Natural killer cell treated with Interleukin-12 subunit alpha and Interleukin-12 subunit beta and Interleukin-15 and Interleukin-18, amount 100 ng/mL, for 72 hours (primary cell): ENCODE measurements at regions not wholly inside any gene's neighbourhood (a gene's known extent, or its start where the extent isn't known, plus 50 kb on each side); places are given as distances from the start of the nearest gene placed in this dataset.

Experiments
- ATAC-seq, 2 donors: fragments of 150-1000 bp; cut with Tn5 transposase in 1 of 2; sonication (Bioruptor Pico), chemical (Tn5 transposase) in 1 of 2; 2 replicates each; pipeline ENCODE4 v1.10.0; 2021
- DNase-seq: peaks from one replicate; pipeline ENCODE4 v3.0.0; 2022; ENCODE audit warnings: low spot score
- H3K27ac Mint-ChIP-seq, 2 donors: 1 replicate in 1 of 2; 2 replicates in 1 of 2; pipeline ENCODE4 v1.8.0; 2022; ENCODE audit warnings: mixed read lengths in 2 of 2, mild to moderate bottlenecking in 1 of 2, moderate library complexity in 1 of 2
- H3K27me3 Mint-ChIP-seq, 2 donors: 1 replicate in 1 of 2; 2 replicates in 1 of 2; pipeline ENCODE4 v1.8.0; 2022; ENCODE audit warnings: mixed read lengths in 2 of 2
- H3K36me3 Mint-ChIP-seq: one replicate; pipeline ENCODE4 v1.8.0; 2022; ENCODE audit warnings: mixed read lengths
- H3K4me1 Mint-ChIP-seq, 2 donors: 1 replicate in 1 of 2; 2 replicates in 1 of 2; pipeline ENCODE4 v1.8.0; 2022; ENCODE audit warnings: low read depth in 2 of 2, mixed read lengths in 2 of 2, mild to moderate bottlenecking in 1 of 2
- H3K4me3 Mint-ChIP-seq: one replicate; pipeline ENCODE4 v1.8.0; 2022; ENCODE audit warnings: mixed read lengths
- H3K9me3 Mint-ChIP-seq: 2 replicates; pipeline ENCODE4 v1.8.0; 2022; ENCODE audit warnings: mixed read lengths

DNA sequence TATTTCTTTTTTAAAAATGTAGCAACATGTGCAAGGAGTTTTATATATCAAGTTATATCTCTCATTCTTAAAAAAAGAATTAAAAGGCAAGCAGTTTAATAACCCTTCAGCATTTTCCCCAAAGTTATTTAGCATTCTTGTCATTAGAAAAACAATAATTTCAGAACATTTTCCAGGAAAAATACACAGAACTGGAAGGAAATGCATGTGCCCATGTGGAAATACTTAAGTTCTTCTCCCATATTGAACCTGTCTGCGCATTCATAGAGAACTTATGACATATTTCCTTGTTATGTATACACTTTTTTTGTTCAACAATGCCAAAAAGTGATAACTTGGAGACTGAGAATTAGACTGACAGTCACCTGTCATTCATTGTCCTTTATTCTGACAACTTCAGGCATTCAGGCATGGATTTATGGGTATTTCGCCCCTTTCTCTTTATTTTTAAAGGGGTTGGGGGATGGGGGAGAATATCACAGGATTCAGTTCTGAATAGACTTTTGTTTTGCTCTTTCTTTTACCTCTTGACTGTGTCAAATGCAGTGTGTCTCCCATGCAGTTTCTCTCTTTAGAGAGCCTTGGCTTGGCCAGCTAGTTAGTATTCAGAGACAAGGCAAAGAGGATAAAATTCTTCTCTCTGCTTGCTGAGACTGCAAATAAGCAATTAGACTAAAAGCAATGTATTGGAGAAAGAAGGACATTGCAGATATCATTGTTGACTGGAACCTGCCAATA lies 701.0 kb downstream of the NR2F1-AS1 start:
- H3K36me3 Mint-ChIP-seq: peaks cover 10% of the 10 kb centered on the region
- no peak overlapping the region for H3K4me3 Mint-ChIP-seq
- no peaks in the 10 kb centered on the region for H3K27me3 Mint-ChIP-seq
- DNase-seq: no peak
- ATAC-seq: no peak
- no peaks in the 10 kb centered on the region for H3K4me1 Mint-ChIP-seq
- peaks cover 12% of the 10 kb centered on the region for H3K9me3 Mint-ChIP-seq
- no peak overlapping the region for H3K27ac Mint-ChIP-seq

DNA sequence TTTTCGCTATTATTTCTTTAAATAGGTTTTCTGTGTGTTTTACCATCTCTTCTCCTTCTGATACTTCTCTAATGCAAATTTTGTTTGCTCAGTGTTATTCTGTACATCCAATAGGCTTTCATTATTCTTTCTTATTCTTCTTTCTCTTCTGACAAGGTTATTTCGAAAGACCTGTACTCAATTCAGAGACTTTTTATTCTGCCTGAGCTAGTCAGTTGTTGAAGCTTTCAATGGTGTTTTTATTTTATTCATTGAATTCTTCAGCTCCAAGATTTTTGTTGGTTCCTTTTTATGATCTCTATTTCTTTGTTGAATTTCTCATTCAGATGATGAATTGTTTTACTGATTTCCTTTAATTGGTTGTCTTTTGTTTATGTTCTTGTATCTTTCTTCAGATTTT lies 706.2 kb downstream of the NR2F1-AS1 start:
- Mint-ChIP-seq H3K27ac (no peak overlapping the region), H3K9me3 (peaks cover 21% of the 10 kb centered on the region), H3K27me3 (no peaks in the 10 kb centered on the region), H3K4me3 (no peak overlapping the region), H3K4me1 (no peaks in the 10 kb centered on the region), H3K36me3 (peaks cover 14% of the 10 kb centered on the region)
- DNase-seq (no peak), ATAC-seq (no peak)

DNA sequence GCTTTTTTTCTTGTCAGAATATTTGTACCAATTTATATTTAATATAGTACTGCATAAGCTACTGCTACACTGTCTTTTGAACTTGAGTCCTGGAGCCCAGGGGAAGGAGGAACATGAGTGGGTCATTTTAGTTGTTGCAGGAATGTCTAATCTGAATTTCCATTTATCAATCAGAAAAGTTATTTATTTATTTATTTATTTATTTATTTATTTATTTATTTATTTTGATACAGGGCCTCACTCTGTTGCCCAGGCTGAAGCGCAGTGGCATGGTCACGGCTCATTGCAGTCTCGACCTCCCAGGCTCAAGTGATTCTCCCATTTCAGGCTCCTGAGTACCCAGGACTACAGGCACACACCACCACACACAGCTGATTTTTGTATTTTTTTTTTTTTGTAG lies 712.6 kb downstream of the NR2F1-AS1 start:
- DNase-seq (no peak), ATAC-seq (no peak)
- H3K27me3 Mint-ChIP-seq: no peaks in the 10 kb centered on the region
- peaks cover 5% of the 10 kb centered on the region for H3K9me3 Mint-ChIP-seq
- H3K36me3 Mint-ChIP-seq: no peaks in the 10 kb centered on the region
- H3K4me3 Mint-ChIP-seq: no peak overlapping the region
- no peaks in the 10 kb centered on the region for H3K4me1 Mint-ChIP-seq
- no peak overlapping the region for H3K27ac Mint-ChIP-seq

DNA sequence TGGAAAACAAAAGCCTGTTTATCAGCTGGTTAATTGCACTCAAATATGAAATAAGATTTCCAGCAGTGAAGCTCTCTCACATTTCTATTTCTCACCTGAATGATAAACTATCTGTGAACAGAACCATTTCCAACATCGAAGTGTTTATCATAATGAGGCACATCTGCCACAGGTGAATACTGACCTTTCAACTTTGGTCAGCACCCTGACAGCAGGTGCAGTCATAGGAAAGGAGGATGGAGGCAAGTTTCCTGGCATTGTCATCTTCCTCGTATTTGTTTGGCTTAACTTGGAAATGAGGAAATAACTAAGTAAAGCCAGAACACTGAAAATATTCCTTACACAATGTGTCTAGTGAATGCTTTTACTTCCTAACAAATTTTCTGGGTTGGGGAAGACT lies 716.4 kb downstream of the NR2F1-AS1 start:
- no peak for DNase-seq
- H3K4me1 Mint-ChIP-seq: no peaks in the 10 kb centered on the region
- no peak for ATAC-seq
- no peak overlapping the region for H3K4me3 Mint-ChIP-seq
- H3K27me3 Mint-ChIP-seq: no peaks in the 10 kb centered on the region
- H3K27ac Mint-ChIP-seq: no peak overlapping the region
- H3K36me3 Mint-ChIP-seq: no peaks in the 10 kb centered on the region
- peaks cover under 1% of the 10 kb centered on the region for H3K9me3 Mint-ChIP-seq

DNA sequence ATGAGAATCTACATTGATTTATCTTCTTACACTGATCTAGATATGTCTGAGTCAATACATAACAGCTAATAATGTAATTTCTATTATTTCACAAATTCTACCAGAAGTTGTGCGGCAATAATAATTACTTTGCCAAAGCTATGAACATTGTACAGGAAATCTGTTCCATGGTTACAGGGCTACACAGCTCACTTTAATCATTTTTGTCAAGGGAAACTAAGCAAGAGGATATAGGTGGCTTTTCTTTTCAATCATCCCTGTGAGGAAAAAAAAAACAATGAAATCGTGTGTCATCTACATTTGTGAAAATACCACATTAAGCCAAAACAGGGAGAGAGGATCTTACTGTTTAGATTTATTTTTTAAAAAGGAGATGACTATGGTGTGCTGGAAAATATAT lies 717.4 kb downstream of the NR2F1-AS1 start:
- no peak for ATAC-seq
- Mint-ChIP-seq H3K36me3 (no peaks in the 10 kb centered on the region), H3K4me1 (no peaks in the 10 kb centered on the region), H3K27ac (no peak overlapping the region), H3K27me3 (no peaks in the 10 kb centered on the region), H3K9me3 (peaks cover 5% of the 10 kb centered on the region), H3K4me3 (no peak overlapping the region)
- DNase-seq: no peak

DNA sequence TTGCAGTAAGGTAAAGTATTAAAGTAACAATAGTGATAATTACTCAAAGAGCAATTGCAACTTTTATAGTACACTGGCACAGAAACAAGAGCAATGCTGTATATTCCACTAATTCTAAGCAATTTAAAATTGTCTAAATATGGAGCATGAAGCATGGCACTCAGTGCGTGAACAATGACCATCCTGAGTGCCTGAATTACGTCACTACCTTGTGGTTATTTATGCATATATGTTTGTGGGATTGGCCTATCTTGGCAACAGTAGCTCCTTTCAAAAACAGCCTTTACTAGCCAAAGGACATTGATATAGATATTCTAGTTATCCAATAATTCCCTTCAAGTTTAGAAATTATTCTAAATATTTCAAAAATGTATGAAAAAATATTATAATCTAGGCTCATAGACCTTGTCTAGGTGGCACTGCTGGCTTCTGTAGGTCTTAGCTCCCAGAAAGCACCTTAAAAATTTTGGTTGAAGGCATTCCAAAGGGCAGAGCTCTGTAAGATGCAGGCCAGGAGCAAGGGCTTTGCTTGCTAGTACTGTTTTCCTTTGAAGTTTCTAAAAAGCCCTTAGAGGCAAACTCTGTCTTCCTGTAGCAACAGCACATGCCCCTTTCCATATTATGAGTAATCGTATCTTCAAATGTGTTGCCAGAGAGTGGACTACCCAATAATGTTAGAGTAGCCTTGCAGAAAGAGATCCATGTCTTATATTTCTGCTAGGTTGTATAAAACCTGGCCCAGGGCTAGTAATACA lies 719.3 kb downstream of the NR2F1-AS1 start:
- H3K27ac Mint-ChIP-seq: no peak overlapping the region
- no peaks in the 10 kb centered on the region for H3K27me3 Mint-ChIP-seq
- no peak for ATAC-seq
- H3K4me1 Mint-ChIP-seq: no peaks in the 10 kb centered on the region
- no peak overlapping the region for H3K4me3 Mint-ChIP-seq
- DNase-seq: no peak
- no peaks in the 10 kb centered on the region for H3K36me3 Mint-ChIP-seq
- peaks cover 11% of the 10 kb centered on the region for H3K9me3 Mint-ChIP-seq

DNA sequence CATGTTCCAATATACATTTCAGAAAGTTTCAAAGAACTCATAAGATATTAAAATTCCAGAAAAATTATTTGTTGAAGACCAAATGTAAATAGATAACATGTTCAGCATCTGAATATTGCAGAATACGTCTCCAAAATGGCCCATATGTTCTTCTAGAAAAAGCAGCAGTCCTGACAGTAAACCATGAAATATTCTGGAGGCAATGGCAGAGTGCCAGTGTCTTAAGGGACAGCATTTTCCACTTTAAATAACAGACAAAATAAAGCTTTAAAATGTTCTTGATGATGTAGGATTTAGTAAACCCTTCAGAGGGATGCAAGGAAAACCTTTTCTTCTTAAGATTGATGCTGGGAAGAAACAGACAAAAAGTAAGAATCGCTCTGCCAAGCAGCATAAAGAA lies 721.0 kb downstream of the NR2F1-AS1 start:
- Mint-ChIP-seq H3K27me3 (no peaks in the 10 kb centered on the region), H3K4me3 (no peak overlapping the region), H3K9me3 (peaks cover 11% of the 10 kb centered on the region), H3K36me3 (no peaks in the 10 kb centered on the region), H3K27ac (no peak overlapping the region), H3K4me1 (no peaks in the 10 kb centered on the region)
- ATAC-seq (no peak), DNase-seq (no peak)

DNA sequence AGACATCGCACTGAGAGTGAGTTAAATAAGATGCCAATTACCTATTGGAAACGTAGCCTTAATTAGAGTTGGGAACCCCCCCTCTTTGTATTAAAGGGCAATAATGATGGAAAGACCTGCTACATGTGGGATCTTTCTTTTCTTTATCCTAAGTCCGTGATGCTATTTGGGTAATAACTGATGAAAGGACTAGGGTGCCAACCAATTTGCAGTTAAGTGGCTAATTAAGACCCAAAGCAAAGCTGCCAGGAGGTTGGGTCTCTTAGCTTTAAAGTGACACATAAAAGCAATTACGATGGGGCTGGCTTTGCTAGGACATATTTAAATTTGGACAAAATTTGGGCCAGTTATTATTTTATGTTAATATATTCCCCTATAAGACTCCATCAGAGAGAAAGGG lies 728.8 kb downstream of the NR2F1-AS1 start:
- no peak for ATAC-seq
- Mint-ChIP-seq H3K9me3 (peaks cover 9% of the 10 kb centered on the region), H3K4me1 (no peaks in the 10 kb centered on the region), H3K4me3 (no peak overlapping the region), H3K27ac (no peak overlapping the region), H3K27me3 (no peaks in the 10 kb centered on the region), H3K36me3 (no peaks in the 10 kb centered on the region)
- DNase-seq: no peak

DNA sequence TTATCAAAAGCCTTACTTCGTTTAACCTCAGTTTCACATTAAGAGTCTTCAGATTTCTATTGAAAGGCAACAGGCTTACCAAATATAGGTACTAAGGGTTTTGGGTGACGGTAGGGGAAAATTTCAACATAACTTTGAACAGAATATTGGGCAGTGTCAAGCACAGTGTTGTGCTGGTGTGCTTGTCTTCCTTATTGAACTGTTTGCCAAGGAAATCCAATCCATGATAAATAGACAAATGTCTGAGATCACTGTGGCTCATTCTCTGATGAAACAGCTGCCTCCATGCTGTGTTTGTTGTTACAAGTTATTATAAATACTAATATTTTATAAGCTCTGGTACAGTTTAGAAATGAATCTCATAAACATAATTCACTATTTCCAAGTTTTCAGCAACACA lies 730.1 kb downstream of the NR2F1-AS1 start:
- Mint-ChIP-seq H3K36me3 (no peaks in the 10 kb centered on the region), H3K4me1 (no peaks in the 10 kb centered on the region), H3K9me3 (peaks cover 13% of the 10 kb centered on the region), H3K4me3 (no peak overlapping the region), H3K27me3 (no peaks in the 10 kb centered on the region), H3K27ac (no peak overlapping the region)
- DNase-seq: no peak
- ATAC-seq: no peak

DNA sequence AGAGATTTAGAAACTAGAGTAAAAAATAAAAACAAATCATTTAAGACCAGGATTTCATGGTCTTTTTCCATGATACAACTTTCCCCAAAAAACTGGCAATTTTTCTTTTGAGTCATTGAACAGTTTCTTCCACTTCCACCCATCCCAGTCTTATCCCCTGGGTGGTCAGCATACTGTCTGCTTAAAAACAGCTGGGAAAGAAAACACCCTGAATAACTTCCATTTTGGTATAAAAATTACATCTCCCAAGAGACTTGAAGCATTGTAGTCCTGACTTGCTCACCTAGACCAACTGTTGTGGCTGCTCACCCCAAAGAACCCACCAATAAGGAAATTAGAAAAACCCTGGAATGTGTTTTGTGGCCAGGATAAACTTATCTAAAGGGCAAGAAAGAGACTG lies 731.3 kb downstream of the NR2F1-AS1 start:
- Mint-ChIP-seq H3K4me3 (no peak overlapping the region), H3K4me1 (no peaks in the 10 kb centered on the region), H3K36me3 (no peaks in the 10 kb centered on the region), H3K27ac (no peak overlapping the region), H3K27me3 (no peaks in the 10 kb centered on the region), H3K9me3 (peaks cover 13% of the 10 kb centered on the region)
- ATAC-seq: no peak
- no peak for DNase-seq

DNA sequence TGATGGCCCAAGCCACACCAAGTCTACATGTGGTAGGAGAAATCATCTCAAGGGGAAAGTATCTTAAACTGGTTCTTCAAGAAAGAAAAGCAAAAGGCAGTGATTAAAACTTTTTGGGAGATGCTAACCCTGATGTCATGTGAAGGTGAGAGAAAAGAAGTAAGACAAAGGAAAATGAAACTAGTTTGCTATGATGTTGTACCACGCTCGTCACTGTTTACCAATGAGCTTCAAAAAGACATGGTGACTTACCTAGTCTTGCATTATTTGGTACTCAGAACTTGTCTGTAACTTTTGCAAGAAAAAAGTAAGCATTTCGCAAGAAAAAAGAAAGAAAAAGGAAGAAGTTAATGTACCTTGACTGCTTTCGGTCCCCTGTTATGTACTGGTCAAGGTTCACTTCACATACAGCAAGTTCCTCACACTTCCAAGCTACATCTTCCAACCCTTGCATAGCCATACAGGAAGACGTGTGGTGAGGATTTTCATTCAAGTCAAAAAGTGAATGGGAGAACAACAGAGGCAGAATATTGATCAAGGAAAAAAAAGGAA lies 739.3 kb downstream of the NR2F1-AS1 start:
- Mint-ChIP-seq H3K4me1 (no peaks in the 10 kb centered on the region), H3K4me3 (no peak overlapping the region), H3K27ac (no peak overlapping the region), H3K27me3 (no peaks in the 10 kb centered on the region), H3K9me3 (peaks cover 10% of the 10 kb centered on the region), H3K36me3 (peaks cover 8% of the 10 kb centered on the region)
- DNase-seq: no peak
- ATAC-seq: no peak

DNA sequence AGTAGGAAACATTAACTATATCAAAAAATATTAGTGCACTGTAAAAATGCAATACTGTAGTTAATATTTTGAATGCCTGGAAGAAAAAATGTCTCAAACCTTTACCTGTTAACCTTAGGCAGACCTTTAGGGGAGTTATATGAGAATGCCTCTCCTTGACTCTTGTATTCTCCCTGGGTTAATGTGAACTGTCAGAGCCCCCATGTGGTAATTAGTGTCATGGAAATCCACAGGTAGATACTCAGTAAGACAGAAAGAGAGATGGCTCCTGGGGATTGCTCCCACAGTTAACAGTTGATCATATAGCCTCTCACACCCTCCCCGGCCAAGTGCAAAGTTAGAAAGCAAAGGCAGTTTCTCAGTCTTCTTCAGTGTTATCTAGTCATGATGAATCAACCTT lies 742.8 kb downstream of the NR2F1-AS1 start:
- Mint-ChIP-seq H3K27me3 (no peaks in the 10 kb centered on the region), H3K36me3 (peaks cover 8% of the 10 kb centered on the region), H3K4me1 (no peaks in the 10 kb centered on the region), H3K27ac (no peak overlapping the region), H3K9me3 (peaks cover 15% of the 10 kb centered on the region), H3K4me3 (no peak overlapping the region)
- DNase-seq (no peak), ATAC-seq (no peak)

DNA sequence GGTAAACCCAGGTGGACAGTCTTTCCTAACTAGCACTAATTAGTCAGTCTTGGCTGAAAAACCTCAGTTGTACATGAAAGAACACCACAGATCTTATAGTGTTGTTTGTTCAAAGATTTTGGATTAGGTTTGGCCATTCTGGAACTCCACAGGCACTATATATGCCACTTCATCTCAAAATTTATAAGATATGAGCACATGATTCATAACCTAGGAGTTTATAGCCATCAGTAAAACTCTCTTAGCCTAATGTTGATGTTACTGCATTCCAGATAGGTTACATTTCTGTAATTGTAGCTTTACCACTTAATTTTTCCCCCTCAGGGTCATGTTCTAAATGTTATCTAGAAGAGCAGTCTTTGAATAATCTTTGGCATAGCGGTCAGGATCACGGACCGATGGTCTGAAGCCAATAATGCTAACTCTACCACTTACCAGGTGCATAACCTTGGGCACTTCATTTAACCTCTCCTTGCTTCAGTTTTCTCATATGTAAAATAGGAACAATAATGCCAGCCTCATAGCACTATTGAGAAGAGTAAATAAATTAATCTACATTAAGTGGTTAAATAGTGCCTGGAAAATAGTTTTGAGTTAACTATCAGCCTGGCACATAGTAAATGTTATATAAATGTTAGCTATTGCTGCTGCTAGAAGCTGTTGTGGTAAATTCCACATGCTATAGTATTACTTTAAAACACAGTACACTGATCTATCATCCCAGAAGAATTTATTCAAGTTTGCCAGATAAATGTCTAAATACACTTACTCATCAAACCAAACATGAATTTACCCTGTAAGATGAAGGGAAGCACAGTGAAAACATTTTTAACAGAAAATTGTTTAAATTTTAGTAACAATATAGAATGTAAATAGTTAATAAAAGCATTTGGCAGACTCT lies 743.9 kb downstream of the NR2F1-AS1 start:
- no peaks in the 10 kb centered on the region for H3K4me1 Mint-ChIP-seq

DNA sequence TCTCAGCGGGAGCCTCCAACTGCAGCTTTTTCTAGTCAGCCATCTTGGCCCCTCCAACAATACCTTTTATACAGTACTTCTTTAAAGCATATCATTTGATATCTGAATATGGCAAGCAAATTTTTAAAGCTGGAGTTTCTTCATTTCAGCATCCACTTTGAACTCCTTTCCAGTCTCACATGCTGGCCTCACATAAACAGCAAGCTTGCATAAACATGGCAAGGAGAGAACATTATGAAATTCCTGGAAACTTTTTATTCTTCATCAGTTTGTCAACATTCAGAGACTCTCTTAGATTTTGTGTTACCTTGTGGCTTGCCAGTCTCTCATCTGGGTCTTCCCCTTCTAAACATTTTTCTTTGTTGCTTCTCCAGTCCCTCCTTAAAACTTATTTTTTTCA lies 745.3 kb downstream of the NR2F1-AS1 start:
- H3K27ac Mint-ChIP-seq: no peak overlapping the region
- H3K4me3 Mint-ChIP-seq: no peak overlapping the region
- no peaks in the 10 kb centered on the region for H3K27me3 Mint-ChIP-seq
- H3K4me1 Mint-ChIP-seq: no peaks in the 10 kb centered on the region
- peaks cover 5% of the 10 kb centered on the region for H3K36me3 Mint-ChIP-seq
- ATAC-seq: no peak
- peaks cover 12% of the 10 kb centered on the region for H3K9me3 Mint-ChIP-seq
- DNase-seq: no peak

More for the DNA sequence above, 743.9 kb downstream of the NR2F1-AS1 start:
- Mint-ChIP-seq H3K27ac (no peak overlapping the region), H3K9me3 (peaks cover 19% of the 10 kb centered on the region), H3K27me3 (no peaks in the 10 kb centered on the region), H3K4me3 (no peak overlapping the region), H3K36me3 (peaks cover 13% of the 10 kb centered on the region)
- ATAC-seq: no peak
- DNase-seq: no peak
